Neural crest cell (in vitro differentiated cells): ENCODE measurements at regions not wholly inside any gene's neighbourhood (a gene's known extent, or its start where the extent isn't known, plus 50 kb on each side); places are given as distances from the start of the nearest gene placed in this dataset.
"Not testable (repeated sequence)": the region's sequence is repeated elsewhere in the genome, so short reads cannot be mapped to it uniquely, and the experiment has no call there.

Experiments used
- DNase-seq: peaks from one replicate; pipeline ENCODE4 v3.0.0; 2021; ENCODE audit warnings: low read depth, mixed read lengths, low spot score
- H3K27ac Mint-ChIP-seq: one replicate; pipeline ENCODE4 v1.8.0; 2021; ENCODE audit warnings: mild to moderate bottlenecking, mixed read lengths; ENCODE audit not compliant: unreplicated experiment
- H3K27me3 Mint-ChIP-seq: 2 replicates; pipeline ENCODE4 v1.8.0; 2021; ENCODE audit warnings: low read depth, mild to moderate bottlenecking, mixed read lengths
- H3K36me3 Mint-ChIP-seq: 2 replicates; pipeline ENCODE4 v1.8.0; 2021; ENCODE audit warnings: low read depth, mild to moderate bottlenecking, mixed read lengths
- H3K4me1 Mint-ChIP-seq: 2 replicates; pipeline ENCODE4 v1.8.0; 2021; ENCODE audit warnings: mixed read lengths
- H3K4me3 Mint-ChIP-seq: one replicate; pipeline ENCODE4 v1.8.0; 2021; ENCODE audit warnings: mild to moderate bottlenecking, mixed read lengths
- H3K9me3 Mint-ChIP-seq: 2 replicates; pipeline ENCODE4 v1.8.0; 2021; ENCODE audit warnings: mixed read lengths
- TF ChIP-seq, protein P1 (sequence below): fragments of 200-600 bp; sonication (generic); conservative IDR thresholded peaks from 2 replicates; pipeline ENCODE4 v1.5.0; 2021; ENCODE audit warnings: antibody characterized with exemption, mild to moderate bottlenecking

DNA sequence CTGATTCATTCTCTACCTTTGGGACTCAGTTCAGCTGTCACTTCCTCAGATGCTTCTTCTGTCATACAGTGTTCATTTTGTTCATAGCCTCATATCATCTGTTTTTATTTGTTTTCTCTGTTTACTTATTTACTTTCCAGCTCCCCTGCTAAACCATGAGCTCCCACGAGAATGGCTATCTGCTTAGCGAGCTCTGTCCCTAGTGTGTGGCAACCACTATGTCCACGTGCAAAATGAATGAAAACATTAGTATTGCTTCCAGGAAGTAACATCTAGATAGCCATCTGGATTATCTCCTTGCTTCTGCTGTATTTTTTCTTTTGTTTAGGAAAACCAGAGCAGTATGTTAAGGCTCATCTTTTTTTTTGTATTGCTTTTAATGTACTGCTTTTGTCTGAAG lies 417.0 kb upstream of the SLC35B3 start:
- Mint-ChIP-seq H3K36me3 (no peaks in the 10 kb centered on the region), H3K4me1 (no peaks in the 10 kb centered on the region), H3K9me3 (no peaks in the 10 kb centered on the region), H3K4me3 (no peak overlapping the region), H3K27me3 (no peaks in the 10 kb centered on the region), H3K27ac (no peak overlapping the region)
- TF ChIP-seq, protein P1, sequence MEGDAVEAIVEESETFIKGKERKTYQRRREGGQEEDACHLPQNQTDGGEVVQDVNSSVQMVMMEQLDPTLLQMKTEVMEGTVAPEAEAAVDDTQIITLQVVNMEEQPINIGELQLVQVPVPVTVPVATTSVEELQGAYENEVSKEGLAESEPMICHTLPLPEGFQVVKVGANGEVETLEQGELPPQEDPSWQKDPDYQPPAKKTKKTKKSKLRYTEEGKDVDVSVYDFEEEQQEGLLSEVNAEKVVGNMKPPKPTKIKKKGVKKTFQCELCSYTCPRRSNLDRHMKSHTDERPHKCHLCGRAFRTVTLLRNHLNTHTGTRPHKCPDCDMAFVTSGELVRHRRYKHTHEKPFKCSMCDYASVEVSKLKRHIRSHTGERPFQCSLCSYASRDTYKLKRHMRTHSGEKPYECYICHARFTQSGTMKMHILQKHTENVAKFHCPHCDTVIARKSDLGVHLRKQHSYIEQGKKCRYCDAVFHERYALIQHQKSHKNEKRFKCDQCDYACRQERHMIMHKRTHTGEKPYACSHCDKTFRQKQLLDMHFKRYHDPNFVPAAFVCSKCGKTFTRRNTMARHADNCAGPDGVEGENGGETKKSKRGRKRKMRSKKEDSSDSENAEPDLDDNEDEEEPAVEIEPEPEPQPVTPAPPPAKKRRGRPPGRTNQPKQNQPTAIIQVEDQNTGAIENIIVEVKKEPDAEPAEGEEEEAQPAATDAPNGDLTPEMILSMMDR: no peak
- no peak for DNase-seq

DNA sequence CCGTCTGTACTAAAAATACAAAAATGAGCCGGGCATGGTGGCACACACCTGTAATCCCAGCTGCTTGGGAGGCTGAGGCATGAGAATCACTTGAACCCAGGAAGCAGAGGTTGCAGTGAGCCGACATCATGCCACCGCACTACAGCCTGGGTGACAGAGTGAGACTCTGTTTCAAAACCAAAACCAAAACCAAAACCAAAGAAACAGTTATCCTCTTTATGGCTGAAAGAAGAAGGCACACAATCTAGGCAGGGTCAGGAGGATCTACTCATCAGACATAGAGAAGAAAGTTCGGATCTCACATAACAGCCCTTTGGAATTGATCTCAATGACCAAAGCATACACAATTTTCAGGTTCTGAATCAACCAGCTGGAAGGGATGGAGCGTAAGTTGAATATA lies 411.3 kb upstream of the SLC35B3 start:
- H3K36me3 Mint-ChIP-seq, H3K27me3 Mint-ChIP-seq, DNase-seq, H3K4me3 Mint-ChIP-seq, H3K9me3 Mint-ChIP-seq, H3K4me1 Mint-ChIP-seq, H3K27ac Mint-ChIP-seq: not testable (repeated sequence)

DNA sequence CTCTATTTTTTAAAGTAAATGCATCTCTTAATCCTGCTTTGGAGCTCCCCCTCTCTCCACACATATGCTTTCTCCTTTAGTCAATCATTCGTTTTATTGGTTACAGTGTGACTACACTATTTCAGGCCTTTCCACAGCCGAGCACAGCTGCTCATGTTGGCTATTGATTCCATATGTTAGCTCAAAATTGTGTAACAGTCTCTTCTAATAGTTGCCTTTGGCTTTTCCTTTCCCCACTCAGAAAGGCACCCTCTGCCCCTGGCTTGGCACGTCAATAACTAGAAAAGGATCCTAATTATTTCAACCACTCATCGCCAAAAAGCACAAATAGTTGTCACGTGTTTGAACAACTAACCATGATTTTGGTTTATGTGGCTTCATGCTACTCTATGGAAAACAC lies 410.3 kb upstream of the SLC35B3 start:
- Mint-ChIP-seq H3K36me3 (no peaks in the 10 kb centered on the region), H3K4me1 (no peaks in the 10 kb centered on the region), H3K27me3 (no peaks in the 10 kb centered on the region), H3K27ac (no peak overlapping the region), H3K9me3 (no peaks in the 10 kb centered on the region), H3K4me3 (no peak overlapping the region)
- TF ChIP-seq, protein P1: no peak
- DNase-seq: no peak

DNA sequence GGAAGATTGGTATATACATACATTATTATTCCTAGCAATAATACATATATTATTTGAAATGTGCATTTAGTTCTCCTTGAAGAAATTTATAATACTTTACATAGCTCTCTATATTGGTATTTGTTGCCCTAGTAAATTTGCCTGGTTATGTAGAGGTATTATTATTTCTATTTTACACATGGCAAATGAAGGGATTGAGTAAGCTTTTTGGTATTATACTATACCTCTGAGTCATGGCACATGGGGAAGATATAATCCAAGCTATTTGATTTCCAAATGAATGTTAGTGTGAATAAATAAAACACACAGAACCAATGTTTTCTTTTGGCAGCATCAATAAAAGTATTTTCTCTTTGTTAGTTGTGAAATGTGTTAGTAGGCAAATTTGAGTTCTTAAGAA lies 409.6 kb upstream of the SLC35B3 start:
- TF ChIP-seq, protein P1: no peak
- no peaks in the 10 kb centered on the region for H3K4me1 Mint-ChIP-seq
- no peak for DNase-seq
- no peaks in the 10 kb centered on the region for H3K9me3 Mint-ChIP-seq
- H3K4me3 Mint-ChIP-seq: no peak overlapping the region
- H3K36me3 Mint-ChIP-seq: no peaks in the 10 kb centered on the region
- no peaks in the 10 kb centered on the region for H3K27me3 Mint-ChIP-seq
- H3K27ac Mint-ChIP-seq: no peak overlapping the region

DNA sequence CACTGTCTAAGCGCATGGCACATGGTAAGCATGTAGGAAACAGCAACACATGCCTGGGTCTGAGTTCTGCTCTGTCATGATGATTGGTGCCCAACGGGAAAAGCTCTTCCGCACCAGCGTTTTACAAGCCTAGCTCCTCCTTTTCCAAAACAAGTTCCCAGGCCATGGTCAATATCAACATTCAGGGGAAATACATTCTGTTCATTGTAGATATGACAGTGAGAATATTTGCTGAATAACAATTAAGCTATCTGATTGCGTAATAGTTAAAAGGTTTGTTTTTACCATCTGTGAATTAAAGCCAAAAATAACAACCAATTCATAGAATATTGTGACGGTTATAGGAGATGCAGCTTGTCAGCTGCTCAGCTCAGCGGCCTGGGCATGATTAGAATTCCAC lies 404.3 kb upstream of the SLC35B3 start:
- no peak for DNase-seq
- Mint-ChIP-seq H3K4me3 (no peak overlapping the region), H3K27me3 (no peaks in the 10 kb centered on the region), H3K4me1 (peaks cover 19% of the 10 kb centered on the region), H3K36me3 (no peaks in the 10 kb centered on the region), H3K9me3 (no peaks in the 10 kb centered on the region), H3K27ac (no peak overlapping the region)
- TF ChIP-seq, protein P1: no peak

DNA sequence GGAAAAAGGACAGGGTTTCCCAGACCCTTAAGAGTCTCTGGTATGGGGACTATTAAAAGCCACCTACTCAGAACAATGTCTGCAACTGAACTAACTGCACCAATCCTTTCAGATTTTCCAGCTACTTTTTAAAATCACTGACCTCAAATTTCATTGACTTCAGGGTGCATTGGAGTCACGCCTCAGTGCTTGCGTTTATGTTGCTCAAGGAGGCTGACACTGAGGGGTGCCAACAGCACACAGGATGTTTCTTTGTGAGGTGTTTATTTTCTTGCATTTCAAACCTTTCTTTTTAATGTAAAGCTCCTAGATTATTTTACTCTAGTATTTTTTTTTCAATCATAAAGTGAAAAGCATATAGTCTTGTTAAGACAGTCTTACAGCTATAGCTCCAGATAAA lies 402.0 kb upstream of the SLC35B3 start:
- Mint-ChIP-seq H3K4me1 (peaks cover 19% of the 10 kb centered on the region), H3K4me3 (no peak overlapping the region), H3K36me3 (no peaks in the 10 kb centered on the region), H3K9me3 (no peaks in the 10 kb centered on the region), H3K27ac (no peak overlapping the region), H3K27me3 (no peaks in the 10 kb centered on the region)
- DNase-seq: no peak
- TF ChIP-seq, protein P1: no peak

DNA sequence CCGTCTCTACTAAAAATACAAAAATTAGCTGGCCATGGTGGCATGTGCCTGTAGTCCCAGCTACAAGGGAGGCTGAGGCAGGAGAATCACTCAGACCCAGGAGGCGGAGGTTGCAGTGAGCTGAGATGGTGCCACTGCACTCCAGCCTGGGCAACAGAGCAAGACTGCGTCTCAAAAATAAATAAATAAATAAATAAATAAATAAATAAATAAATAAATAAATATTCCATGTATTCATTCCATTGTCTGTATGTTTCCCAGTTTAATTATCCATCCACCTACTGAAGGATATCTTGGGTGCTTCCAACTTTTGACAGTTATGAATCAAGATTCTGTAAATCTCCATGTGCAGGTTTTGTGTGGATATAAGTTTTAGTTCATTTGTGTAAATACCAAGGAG lies 397.4 kb upstream of the SLC35B3 start:
- H3K4me1 Mint-ChIP-seq: peaks cover 33% of the 10 kb centered on the region
- not testable (repeated sequence) for H3K27ac Mint-ChIP-seq, H3K9me3 Mint-ChIP-seq, H3K4me3 Mint-ChIP-seq, H3K36me3 Mint-ChIP-seq, H3K27me3 Mint-ChIP-seq, DNase-seq
